Left renal pelvis (tissue), 4 donors: ENCODE measurements at regions not wholly inside any gene's neighbourhood (a gene's known extent, or its start where the extent isn't known, plus 50 kb on each side); places are given as distances from the start of the nearest gene placed in this dataset.
"Not testable (repeated sequence)": the region's sequence is repeated elsewhere in the genome, so short reads cannot be mapped to it uniquely, and the experiment has no call there.

Experiments used
- DNase-seq, 4 donors: peaks; one replicate each; pipeline ENCODE4 v3.0.0-alpha.2; 2013; ENCODE audit warnings: low read depth in 4 of 4, low spot score in 3 of 4

GRCh38 chr15:88965097-88965496 is 51.9 kb upstream of the MFGE8 start:
- not testable (repeated sequence) for DNase-seq

- DNase-seq, result no peak
These were observed 57.1 kb upstream of the MFGE8 start for GRCh38 chr15:88970232-88970631.

GRCh38 chr15:88974392-88974791 is 61.2 kb upstream of the MFGE8 start:
- no peak for DNase-seq

- DNase-seq, result no peak
These were observed 62.7 kb upstream of the MFGE8 start for GRCh38 chr15:88975891-88976290.

GRCh38 chr15:88976656-88977055 is 63.5 kb upstream of the MFGE8 start:
- DNase-seq, result no peak

GRCh38 chr15:88979674-88980073 is 66.5 kb upstream of the MFGE8 start:
- no peak for DNase-seq

GRCh38 chr15:88980498-88980897 is 67.3 kb upstream of the MFGE8 start:
- DNase-seq, result no peak

- no peak for DNase-seq
These were observed 68.4 kb upstream of the MFGE8 start for GRCh38 chr15:88981244-88982215.

GRCh38 chr15:88982304-88982945 is 69.2 kb upstream of the MFGE8 start:
- no peak for DNase-seq

GRCh38 chr15:88982946-88983342 is 69.8 kb upstream of the MFGE8 start:
- no peak for DNase-seq

GRCh38 chr15:88983861-88984429 is 70.8 kb upstream of the MFGE8 start:
- DNase-seq, result no peak

GRCh38 chr15:88985547-88986393 is 72.6 kb upstream of the MFGE8 start:
- no peak for DNase-seq

- no peak for DNase-seq
These were observed 73.9 kb upstream of the MFGE8 start for GRCh38 chr15:88986949-88987590.

GRCh38 chr15:88987591-88987933 is 74.4 kb upstream of the MFGE8 start:
- DNase-seq, result no peak

GRCh38 chr15:88987934-88988671 is 74.9 kb upstream of the MFGE8 start:
- no peak for DNase-seq

- DNase-seq, result no peak
These were observed 76.4 kb upstream of the MFGE8 start for GRCh38 chr15:88989578-88989977.

- DNase-seq, result no peak
These were observed 77.1 kb upstream of the MFGE8 start for GRCh38 chr15:88990185-88990679.

GRCh38 chr15:88992216-88992615 is 79.0 kb upstream of the MFGE8 start:
- DNase-seq, result no peak

GRCh38 chr15:88992912-88993376 is 79.8 kb upstream of the MFGE8 start:
- no peak for DNase-seq
